ENCODE measurements at regions not wholly inside any gene's neighbourhood (a gene's known extent, or its start where the extent isn't known, plus 50 kb on each side); places are given as distances from the start of the nearest gene placed in this dataset.
"Not testable (repeated sequence)": the region's sequence is repeated elsewhere in the genome, so short reads cannot be mapped to it uniquely, and the experiment has no call there.

DNA sequence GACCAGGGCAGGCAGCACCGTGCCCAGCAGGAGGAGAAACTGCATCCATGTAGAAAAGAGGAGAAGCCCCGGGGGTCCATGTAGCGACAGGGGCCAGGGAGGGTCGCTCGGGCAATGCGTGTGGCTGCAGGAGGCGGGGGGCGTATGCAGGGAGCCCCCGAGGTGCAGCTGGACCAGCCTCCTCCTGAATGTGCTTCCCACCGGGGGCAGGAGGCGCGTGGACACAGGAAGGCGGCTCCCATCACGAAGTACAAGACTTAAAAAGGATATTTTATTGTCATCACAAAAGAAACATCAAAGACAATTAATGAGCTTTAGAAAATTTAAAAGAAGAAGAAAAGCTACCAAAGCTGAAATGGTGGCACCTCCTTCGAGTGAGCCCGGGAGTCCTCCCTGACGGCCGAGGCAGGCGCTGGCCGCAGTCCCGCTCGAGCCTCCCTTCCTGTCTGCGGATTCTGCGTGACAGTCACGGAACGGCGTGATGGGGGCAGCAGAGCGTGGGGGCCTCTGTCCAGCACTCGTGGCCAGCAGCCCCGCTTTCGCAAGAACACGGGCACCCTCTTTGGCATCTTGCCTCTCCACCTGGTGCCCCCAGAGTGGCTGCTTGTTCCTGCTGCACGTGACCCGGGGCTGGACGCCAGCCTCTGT lies 238.0 kb downstream of the TMEM121 start:
- TF ChIP-seq CTCF, POLR2A (IDR thresholded peaks at IDR 0.05): not testable (repeated sequence)
